Stimulated activated naive CD8-positive, alpha-beta T cell treated with anti-CD3 and anti-CD28 coated beads, Interleukin-15, amount 100 ng/mL, for 72 hours (primary cell): ENCODE measurements at regions not wholly inside any gene's neighbourhood (a gene's known extent, or its start where the extent isn't known, plus 50 kb on each side); places are given as distances from the start of the nearest gene placed in this dataset.

Experiments used
- ATAC-seq: fragments of 150-1000 bp; cut with Tn5 transposase; 2 replicates; pipeline ENCODE4 v1.10.0; 2021; ENCODE audit warnings: mild to moderate bottlenecking, moderate library complexity
- DNase-seq, 2 donors: peaks; one replicate each; pipeline ENCODE4 v3.0.0; 2021 to 2022
- H3K27ac Mint-ChIP-seq, 2 donors: one replicate each; pipeline ENCODE4 v1.8.0; 2022; ENCODE audit warnings: mild to moderate bottlenecking in 2 of 2, mixed read lengths in 2 of 2, moderate library complexity in 2 of 2
- H3K27me3 Mint-ChIP-seq: one replicate; pipeline ENCODE4 v1.8.0; 2022; ENCODE audit warnings: mixed read lengths
- H3K4me1 Mint-ChIP-seq: one replicate; pipeline ENCODE4 v1.8.0; 2022; ENCODE audit warnings: mild to moderate bottlenecking, mixed read lengths
- H3K4me3 Mint-ChIP-seq, 2 donors: one replicate each; pipeline ENCODE4 v1.8.0; 2022; ENCODE audit warnings: mild to moderate bottlenecking in 2 of 2, mixed read lengths in 2 of 2, moderate library complexity in 1 of 2
- H3K9me3 Mint-ChIP-seq, 2 donors: one replicate each; pipeline ENCODE4 v1.8.0; 2022; ENCODE audit warnings: mixed read lengths in 2 of 2

DNA sequence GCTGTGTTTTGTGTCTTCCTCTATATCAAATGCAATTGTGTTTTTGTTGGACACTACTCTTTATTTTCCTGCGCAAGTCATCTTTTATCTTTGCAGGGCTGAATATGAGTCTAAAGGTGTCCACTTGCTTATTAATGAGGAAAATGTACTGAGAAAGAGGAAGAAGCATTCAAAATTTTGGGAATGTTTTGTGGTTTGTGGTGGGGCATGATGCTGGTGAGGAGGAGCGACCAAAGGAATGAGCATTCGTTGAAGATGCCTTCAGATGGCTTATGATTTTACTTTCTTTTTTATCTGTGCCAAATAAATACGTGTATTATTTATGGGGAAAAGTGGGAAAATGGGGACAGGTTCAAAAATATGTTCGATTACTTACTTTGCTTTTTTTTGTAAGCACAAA, 63.9 kb upstream of the SMIM21 start:
- DNase-seq (no peak), ATAC-seq (no peak)
- Mint-ChIP-seq H3K9me3 (no peaks in the 10 kb centered on the region), H3K4me3 (no peak overlapping the region), H3K27ac (no peak overlapping the region), H3K27me3 (peaks cover 45% of the 10 kb centered on the region), H3K4me1 (no peaks in the 10 kb centered on the region)

DNA sequence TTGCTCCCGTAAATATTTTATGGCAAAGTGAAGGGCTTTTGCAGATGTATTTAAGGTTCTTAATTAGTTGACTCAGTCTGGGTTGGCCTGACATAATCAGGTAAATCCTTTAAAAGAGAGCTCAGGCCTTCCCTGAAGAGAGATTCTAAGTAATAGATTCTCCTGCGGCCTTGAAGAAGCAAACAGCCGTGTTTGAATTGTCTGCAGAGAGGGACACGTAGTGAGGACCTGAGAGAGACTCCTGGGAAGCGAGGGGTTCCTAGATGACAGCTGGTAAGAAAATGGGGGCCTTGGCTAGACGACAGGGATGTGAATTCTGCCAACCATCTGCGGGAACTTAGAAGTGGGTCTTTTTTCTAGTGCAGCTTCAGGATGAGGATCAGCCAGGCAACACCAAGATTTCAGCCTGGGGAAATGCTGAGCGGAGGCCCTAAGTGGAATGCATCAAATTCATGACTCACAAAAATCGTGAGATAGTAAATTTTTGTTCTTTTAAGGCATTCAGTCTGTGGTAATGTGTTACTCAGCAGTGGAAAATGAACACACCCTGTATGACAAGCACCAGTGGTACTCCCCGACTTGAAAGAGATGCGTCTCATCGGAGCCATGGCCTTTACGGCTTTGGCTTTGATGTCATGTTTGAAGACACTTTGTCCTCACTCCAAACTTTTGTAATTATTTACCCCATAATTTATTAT, 62.1 kb upstream of the SMIM21 start:
- Mint-ChIP-seq H3K4me3 (no peak overlapping the region), H3K27me3 (peaks cover 50% of the 10 kb centered on the region), H3K9me3 (no peaks in the 10 kb centered on the region), H3K27ac (no peak overlapping the region), H3K4me1 (no peaks in the 10 kb centered on the region)
- DNase-seq (no peak), ATAC-seq (no peak)

GRCh38 chr18:75483662-75484061, 56.2 kb upstream of the SMIM21 start:
- Mint-ChIP-seq H3K9me3 (peaks cover 12 to 20% of the 10 kb centered on the region in 2 donors), H3K4me1 (no peaks in the 10 kb centered on the region), H3K27me3 (peaks cover 46% of the 10 kb centered on the region), H3K4me3 (no peak overlapping the region), H3K27ac (no peak overlapping the region)
- ATAC-seq (no peak), DNase-seq (no peak)

GRCh38 chr18:75482880-75483279, 55.4 kb upstream of the SMIM21 start:
- DNase-seq (no peak), ATAC-seq (no peak)
- peaks cover 12 to 20% of the 10 kb centered on the region in 2 donors for H3K9me3 Mint-ChIP-seq
- H3K27me3 Mint-ChIP-seq, result peaks cover 42% of the 10 kb centered on the region
- no peaks in the 10 kb centered on the region for H3K4me1 Mint-ChIP-seq
- H3K4me3 Mint-ChIP-seq, result no peak overlapping the region
- peak overlapping the region in 1 of 2 donors; percentile 46 for H3K27ac Mint-ChIP-seq

DNA sequence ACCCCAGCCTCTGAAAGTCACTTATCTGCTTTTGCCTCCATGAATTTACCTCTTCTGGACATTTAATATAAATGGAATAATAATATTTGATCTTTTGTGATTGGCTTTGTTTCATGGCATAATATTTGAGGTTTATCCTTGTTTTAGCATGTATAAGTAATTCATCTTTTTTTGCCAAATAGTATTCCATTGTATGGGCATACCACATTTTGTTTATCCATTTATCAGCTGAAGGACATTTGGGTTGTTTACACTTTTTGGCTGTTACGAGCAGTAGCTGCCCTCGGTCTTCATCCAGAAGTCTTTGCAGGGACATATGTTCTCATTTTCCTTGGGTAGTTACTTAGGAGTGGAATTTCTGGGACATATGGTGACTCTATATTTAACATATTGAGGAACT, 53.0 kb upstream of the SMIM21 start:
- Mint-ChIP-seq H3K4me3 (no peak overlapping the region), H3K9me3 (peaks cover 12 to 20% of the 10 kb centered on the region in 2 donors)

DNA sequence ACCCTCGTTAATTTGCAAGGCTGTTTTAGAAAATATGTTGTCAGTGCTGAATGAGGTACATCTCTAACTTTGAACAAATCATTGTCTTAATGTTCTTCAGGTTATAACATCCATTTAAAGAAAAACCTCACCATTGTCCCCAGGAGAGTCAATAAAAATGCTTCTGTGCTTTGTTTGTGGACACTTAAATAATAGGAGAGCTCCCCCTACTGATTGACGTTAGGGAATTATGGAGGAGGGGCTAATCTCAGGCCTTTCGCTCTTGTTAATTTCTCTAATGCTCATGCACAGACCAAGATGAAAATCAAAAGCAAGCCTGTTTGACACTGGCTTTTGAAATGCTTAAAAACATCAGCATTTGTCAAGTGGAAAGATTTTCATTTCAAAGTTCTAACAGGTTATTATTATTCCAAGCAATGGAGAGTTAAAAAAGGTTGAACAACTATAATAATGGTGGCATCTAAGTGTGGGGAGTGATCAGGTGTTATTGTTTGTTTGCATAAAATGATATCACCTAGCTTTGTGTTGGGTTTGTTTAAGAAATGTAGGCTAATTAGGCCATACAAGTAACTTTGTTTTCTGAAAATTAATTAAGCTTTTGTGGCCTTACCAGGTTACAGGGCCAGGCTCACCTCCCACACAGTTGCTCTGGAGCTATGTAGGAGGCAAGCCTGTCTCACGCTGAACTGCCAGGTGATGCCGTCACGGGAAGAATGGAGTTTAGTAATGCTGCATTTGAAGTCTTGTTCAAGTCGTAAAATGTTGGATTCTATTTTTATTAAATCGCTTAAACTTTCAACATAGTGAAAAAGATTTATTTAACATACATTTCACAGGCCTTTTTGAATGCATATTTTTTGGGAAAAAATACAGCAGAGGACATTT, 51.7 kb upstream of the SMIM21 start:
- peaks cover 12 to 17% of the 10 kb centered on the region in 2 donors for H3K9me3 Mint-ChIP-seq
- no peaks in the 10 kb centered on the region for H3K4me1 Mint-ChIP-seq
- H3K4me3 Mint-ChIP-seq, result no peak overlapping the region
- no peak overlapping the region for H3K27ac Mint-ChIP-seq
- ATAC-seq, result no peak
- H3K27me3 Mint-ChIP-seq, result peaks cover 17% of the 10 kb centered on the region
- DNase-seq, result no peak

More for the DNA sequence above, 53.0 kb upstream of the SMIM21 start:
- H3K4me1 Mint-ChIP-seq, result no peaks in the 10 kb centered on the region
- H3K27me3 Mint-ChIP-seq, result peaks cover 24% of the 10 kb centered on the region
- ATAC-seq (no peak), DNase-seq (no peak)
- H3K27ac Mint-ChIP-seq, result no peak overlapping the region

GRCh38 chr18:75477900-75478299, 50.4 kb upstream of the SMIM21 start:
- peaks cover 4% of the 10 kb centered on the region for H3K27me3 Mint-ChIP-seq
- no peak overlapping the region for H3K27ac Mint-ChIP-seq
- no peak for DNase-seq
- no peak overlapping the region for H3K4me3 Mint-ChIP-seq
- no peak for ATAC-seq
- H3K9me3 Mint-ChIP-seq, result peaks cover 2 to 3% of the 10 kb centered on the region in 2 donors
- no peaks in the 10 kb centered on the region for H3K4me1 Mint-ChIP-seq
